DMS53 treated with DMSO at 0.1 percent for 48 hours (cell line): ENCODE measurements at regions not wholly inside any gene's neighbourhood (a gene's known extent, or its start where the extent isn't known, plus 50 kb on each side); places are given as distances from the start of the nearest gene placed in this dataset.

ENCODE experiments used
- DNase-seq: peaks from one replicate; lab custom pipeline; 2025; ENCODE audit not compliant: unreplicated experiment; lab: John Stamatoyannopoulos, UW

- no peak for DNase-seq
Observed at GRCh38 chr2:220154304-220154703, 526.9 kb downstream of the SLC4A3 start.

- no peak for DNase-seq
Observed at GRCh38 chr2:220157312-220157711, 529.9 kb downstream of the SLC4A3 start.

- DNase-seq: no peak
Observed at GRCh38 chr2:220159738-220160137, 532.3 kb downstream of the SLC4A3 start.

- no peak for DNase-seq
Observed at GRCh38 chr2:220162320-220162719, 534.9 kb downstream of the SLC4A3 start.

DNA sequence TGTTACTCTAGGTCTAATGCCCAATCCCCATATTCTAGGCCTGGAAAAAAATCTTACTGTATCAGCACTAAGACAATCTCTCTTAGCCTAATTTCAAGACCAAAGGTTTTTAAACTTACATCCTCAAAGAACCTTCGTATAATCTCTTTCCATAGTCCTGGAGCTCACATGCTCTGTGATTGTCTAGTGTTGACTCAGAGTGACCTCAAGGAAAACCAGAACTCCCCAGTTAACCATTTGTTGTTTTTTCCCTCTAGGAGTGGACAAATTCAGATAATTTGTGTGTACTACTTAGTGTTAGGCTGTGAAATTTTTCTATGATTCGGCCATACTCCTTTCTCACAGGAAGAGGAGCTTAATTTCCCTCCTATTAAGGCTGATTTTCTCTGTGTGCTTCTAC, 536.1 kb downstream of the SLC4A3 start:
- no peak for DNase-seq

DNA sequence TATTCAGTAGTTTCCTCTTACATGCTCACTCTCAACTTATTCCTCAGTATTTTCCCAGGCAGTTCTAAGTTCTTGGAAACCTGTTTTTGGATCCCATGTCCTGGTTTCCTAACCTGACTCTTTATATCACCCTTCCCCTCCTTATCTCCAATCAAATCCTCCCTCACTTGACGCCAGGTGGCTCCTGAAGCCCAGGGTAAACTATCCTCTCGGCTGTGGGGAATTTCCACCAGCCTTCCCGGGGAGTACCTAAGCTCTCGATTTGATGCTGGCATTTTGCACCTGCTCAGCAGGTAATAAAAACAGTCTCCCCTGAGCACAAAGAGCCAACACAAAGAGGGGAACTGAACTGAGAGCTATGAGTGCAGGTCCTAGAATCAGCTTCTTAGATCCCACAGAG, 538.0 kb downstream of the SLC4A3 start:
- peak; percentile 76 for DNase-seq

- no peak for DNase-seq
Observed at GRCh38 chr2:220166616-220167015, 539.2 kb downstream of the SLC4A3 start.

DNA sequence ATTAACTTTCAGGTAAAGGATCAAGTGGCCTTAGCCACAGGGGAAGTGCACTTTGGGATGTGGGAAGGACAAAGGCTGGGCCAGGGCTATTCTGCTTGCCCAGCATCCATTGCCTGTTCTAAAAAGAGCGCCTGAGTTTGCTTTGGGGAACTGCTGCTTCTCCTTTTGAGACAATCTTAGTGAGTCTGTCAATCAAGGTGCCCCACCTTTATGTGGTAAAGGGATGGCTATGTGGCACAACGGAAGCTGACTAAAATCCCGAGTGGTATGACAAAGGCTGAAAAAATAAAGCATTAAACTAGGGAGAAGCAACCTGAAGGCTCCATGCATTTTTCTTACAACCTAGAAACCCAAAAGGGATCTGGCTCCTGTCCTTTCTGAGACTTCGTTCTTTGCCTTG, 540.5 kb downstream of the SLC4A3 start:
- no peak for DNase-seq

GRCh38 chr2:220168891-220169546, 541.6 kb downstream of the SLC4A3 start:
- no peak for DNase-seq

DNA sequence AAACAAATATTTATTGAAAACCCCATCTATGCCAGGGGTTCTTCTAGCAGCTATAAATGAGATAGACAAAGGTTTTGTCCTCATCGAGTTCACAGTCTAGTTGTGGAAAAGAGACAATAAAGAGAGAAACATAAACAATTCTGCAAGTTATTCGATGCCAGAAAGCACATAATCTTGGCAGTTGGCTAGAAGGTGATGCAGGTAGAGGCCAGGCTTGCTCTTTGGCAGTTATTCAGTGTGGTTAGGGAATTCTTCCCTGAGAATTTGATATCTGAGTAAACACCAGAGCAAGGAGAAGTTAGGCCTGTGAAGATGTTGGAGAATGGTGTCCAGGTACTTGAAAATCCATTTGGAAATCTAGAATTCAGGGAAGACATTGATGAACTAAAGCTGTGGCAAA, 547.4 kb downstream of the SLC4A3 start:
- DNase-seq: no peak

GRCh38 chr2:220175967-220176366, 548.5 kb downstream of the SLC4A3 start:
- no peak for DNase-seq

DNA sequence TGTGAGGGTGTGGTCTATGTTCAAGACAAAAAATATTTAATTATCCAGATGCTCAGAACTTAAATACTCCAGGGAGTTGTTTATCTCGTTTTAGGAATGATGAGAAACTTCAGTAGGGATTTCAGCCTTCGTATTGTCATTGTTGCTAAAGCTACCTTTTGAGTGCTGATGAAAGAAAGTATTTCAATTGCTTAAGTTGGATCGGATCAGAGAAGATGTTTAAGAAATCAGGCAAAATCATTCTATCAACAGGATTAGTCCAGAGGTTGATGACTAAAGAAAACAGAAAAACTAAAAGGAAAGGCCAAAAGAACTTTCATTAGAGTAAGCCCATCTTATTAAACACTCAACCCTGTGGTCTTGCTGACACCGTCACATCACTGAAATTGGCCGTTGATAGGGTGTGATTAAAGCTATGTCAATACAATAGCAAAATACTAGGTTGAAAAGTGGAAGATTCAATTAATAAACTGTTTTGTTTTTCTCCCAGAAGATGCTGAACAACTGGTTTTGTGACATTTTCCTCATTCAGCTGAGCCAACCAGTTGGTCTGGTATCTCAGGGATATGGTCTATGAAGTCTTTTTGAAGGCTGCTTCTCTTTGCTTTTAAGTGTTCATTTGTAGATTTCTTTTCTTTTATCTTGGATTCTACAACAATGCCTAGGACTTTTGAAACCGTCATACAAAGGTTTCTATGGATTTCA, 551.7 kb downstream of the SLC4A3 start:
- no peak for DNase-seq

DNA sequence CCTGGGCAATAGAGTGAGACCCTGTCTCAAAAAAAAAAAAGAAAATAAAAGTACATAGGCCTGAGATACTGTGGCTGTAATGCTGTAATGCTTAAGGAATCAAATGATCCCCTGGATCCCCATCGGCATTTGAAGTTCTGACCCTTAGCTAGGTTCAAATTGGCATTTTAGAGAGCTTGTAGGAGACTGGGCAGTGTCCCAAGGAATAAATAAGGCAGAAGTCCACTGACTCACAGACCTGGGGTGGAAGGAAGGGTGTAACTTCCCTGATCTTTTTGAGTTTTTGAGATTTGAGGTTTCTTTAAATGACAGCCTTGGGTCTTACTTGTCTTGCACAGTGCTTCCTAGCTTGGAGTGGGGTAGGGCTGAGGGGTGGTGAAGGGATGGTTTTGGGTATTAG, 553.7 kb downstream of the SLC4A3 start:
- DNase-seq: no peak

DNA sequence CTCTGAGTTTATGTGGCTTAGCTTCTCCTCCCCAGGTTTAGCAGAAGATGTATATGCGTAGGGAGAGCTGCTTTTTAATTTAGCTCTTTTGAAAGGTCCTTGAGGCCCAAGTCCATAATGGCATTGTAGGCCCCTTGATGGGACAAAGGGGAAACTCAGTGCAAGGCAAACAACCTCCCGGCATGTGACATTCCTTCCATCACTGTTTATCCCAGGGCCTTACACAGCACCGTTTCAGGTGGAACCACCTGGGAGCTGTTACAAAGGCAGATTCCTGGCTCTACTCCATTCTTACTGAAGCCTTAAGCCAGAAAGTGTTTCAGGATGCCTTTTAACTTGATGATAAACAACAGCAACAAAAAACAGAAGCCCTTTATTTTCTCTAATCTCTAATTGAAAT, 555.4 kb downstream of the SLC4A3 start:
- DNase-seq: no peak

DNA sequence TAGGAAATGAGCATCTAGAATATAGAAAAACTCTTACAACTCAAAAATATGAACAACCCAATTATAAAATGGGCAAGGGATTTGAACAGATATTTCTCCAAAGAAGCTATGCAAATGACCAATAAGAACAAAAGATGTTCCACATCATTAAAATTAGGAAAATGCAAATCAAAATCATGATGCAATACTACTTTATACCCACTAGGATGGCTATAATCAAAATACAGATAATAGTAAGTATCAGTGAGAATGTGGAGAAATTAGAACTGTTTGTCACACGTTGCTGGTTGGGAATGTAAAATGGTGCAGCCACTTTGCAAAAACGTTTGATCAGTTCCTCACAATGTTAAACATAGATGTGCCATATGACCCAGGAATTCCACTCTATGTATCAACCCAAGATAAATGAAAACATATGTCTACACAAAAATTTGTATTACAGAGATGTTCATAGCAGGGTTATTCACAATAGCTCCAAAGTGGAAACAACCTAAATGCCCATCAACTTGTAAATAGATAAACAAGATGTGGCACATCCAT, 558.4 kb downstream of the SLC4A3 start:
- no peak for DNase-seq

GRCh38 chr2:220188031-220188430, 560.6 kb downstream of the SLC4A3 start:
- DNase-seq: peak; percentile 53

DNA sequence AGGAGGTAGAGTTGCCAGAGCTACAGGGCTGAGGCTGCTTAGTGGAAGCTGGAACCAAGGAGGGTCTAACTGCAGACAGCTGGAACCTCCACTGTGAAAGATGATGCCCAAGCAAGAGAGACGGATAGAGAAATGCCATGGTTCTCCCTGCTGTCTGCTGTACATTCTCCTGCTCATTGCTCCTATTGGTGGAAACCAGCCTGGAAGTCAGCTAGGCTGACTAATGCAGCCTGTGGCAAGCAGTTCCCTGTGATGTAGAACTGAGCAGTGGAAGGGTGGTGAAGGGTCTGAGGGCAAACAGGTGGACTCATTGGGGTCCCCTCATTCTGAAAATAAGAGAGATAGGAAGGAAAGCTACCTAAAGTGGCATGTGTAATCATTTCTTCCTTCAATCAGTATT, 563.6 kb downstream of the SLC4A3 start:
- DNase-seq: no peak

DNA sequence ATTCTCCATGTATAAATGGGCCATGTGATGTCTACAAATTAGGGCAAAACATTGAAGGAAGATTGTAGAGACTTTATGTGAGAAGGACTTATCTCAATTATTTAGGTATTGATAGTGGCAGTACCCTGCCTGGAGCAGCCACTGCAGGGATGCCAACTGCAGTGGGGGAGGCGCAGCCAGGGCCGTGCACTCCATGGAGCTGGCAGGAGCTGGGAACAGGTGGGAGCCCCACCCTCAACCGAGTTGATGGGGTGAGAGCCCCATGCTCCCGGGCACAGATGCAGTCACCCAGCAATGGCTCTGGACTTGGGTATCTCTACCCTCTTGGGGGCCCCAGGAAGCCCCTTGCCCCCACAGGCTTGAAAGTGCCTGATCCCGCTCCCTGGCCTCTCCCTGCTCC, 564.3 kb downstream of the SLC4A3 start:
- no peak for DNase-seq

DNA sequence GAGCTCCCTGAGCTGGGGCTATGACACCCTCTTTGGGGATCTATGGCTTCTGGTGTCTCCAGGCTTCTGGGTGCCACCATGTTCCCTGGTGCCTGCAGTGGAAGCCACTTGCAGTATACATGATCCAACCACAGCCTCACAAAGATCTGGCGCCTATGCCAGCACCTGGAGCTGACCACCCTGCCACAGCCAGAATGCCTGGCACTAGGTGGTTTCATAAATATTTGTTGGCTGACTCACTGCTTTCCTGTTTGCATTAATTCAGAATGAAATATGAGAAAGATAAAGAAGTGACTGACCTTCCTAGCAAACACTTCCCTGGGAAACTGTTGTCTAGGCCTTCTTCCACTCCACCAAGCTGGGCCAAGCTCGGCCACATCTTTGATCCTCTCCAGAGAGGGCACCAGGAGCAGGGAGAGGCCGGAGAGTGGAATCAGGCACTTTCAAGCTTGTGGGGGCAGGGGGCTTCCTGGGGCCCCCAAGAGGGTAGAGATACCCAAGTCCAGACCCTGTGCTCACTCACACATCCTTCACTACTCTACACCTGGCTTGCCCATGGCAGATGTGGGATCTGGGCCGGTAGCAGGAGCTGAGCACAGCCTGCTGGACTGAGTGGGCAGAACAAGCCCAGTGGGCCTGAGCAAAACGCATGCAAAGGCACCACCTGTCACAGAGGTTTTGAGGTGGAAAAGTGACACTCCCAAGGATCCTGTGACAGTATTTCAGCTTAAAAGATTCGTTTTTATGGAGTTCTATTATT, 565.7 kb downstream of the SLC4A3 start:
- peak; percentile 47 for DNase-seq

- no peak for DNase-seq
Observed at GRCh38 chr2:220194630-220195584, 567.5 kb downstream of the SLC4A3 start.

DNA sequence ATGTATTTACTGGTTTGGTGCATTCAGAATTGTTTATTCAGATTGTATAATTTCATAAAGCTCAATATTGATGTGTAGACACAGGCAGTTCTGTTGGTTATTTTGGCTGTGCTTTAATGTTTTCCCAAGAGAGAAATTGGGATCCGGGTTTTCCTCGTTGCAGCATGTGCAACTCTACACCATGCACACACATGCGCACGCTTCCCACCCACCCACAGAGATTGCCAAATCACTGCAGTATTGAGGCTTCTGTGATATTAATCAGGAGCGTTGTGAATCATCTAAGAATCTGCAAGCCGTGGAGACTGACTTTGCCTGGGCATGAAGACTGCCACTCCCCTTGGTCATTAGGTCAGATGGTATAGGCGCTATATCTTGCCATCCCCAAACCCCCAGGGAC, 571.5 kb downstream of the SLC4A3 start:
- no peak for DNase-seq
